Heart right ventricle (tissue), 16 donors: ENCODE measurements at regions not wholly inside any gene's neighbourhood (a gene's known extent, or its start where the extent isn't known, plus 50 kb on each side); places are given as distances from the start of the nearest gene placed in this dataset.

ENCODE experiments used
- ATAC-seq, 8 donors: fragments of 200-7000 bp; cut with Tn5 transposase; one replicate each; pipeline ENCODE4 v1.9.1; 2020; ENCODE audit warnings: mild to moderate bottlenecking in 8 of 8, moderate library complexity in 8 of 8, moderate number of reproducible peaks in 1 of 8
- DNase-seq, 2 donors: peaks; one replicate each; pipeline ENCODE4 v3.0.0-alpha.2; 2020
- H3K27ac ChIP-seq, 10 donors: fragments of 200-600 bp; sonication (generic) in 2 of 10; one replicate each; pipeline versions ENCODE4 v1.5.0 to v1.8.0; 2020 to 2022; ENCODE audit warnings: mild to moderate bottlenecking in 3 of 10
- H3K27me3 ChIP-seq, 7 donors: fragments of 200-600 bp; one replicate each; pipeline ENCODE4 v1.8.0; 2021 to 2022; ENCODE audit warnings: mild to moderate bottlenecking in 2 of 7
- H3K36me3 ChIP-seq, 9 donors: fragments of 200-600 bp; sonication (generic) in 1 of 9; one replicate each; pipeline versions ENCODE4 v1.5.0 to v1.8.0; 2020 to 2022; ENCODE audit warnings: mild to moderate bottlenecking in 2 of 9
- H3K4me1 ChIP-seq, 9 donors: fragments of 200-600 bp; sonication (generic) in 1 of 9; one replicate each; pipeline versions ENCODE4 v1.5.0 to v1.8.0; 2020 to 2022; ENCODE audit warnings: mild to moderate bottlenecking in 4 of 9
- H3K4me3 ChIP-seq, 10 donors: fragments of 200-600 bp; sonication (generic) in 2 of 10; one replicate each; pipeline versions ENCODE4 v1.5.0 to v1.8.0; 2020 to 2022; ENCODE audit warnings: mild to moderate bottlenecking in 7 of 10, moderate library complexity in 2 of 10
- H3K9me3 ChIP-seq, 11 donors: fragments of 200-600 bp in 10 of 11; sonication (generic) in 2 of 11; one replicate each; pipeline versions ENCODE4 v1.5.0 to v1.8.0; 2013 to 2022; ENCODE audit warnings: mild to moderate bottlenecking in 2 of 11, control low read depth in 1 of 11, moderate library complexity in 1 of 11
- CTCF ChIP-seq, 9 donors: fragments of 200-600 bp; sonication (generic) in 2 of 9; IDR thresholded peaks; one replicate each; pipeline versions ENCODE4 v1.5.0 to v1.8.0; 2021 to 2022; ENCODE audit warnings: antibody characterized with exemption in 9 of 9, mild to moderate bottlenecking in 5 of 9, moderate library complexity in 1 of 9
- WGBS, 2 donors: extraction: QIAGEN DNeasy Blood & Tissue Kit; methylation state at CpG; one replicate each; pipeline ENCODE4 v1.1.7; 2013; ENCODE audit warnings: inconsistent platforms in 1 of 2; 5-methylcytosine and 5-hydroxymethylcytosine counted together
- intact Hi-C, 10 donors: fragments of 100-400 bp; cut with DNase I; formaldehyde crosslinking; loops; one replicate each; pipeline versions ENCODE4 v1.11.1 to v1.14.2; 2022
- donor health status: Arrhythmogenic right ventricular cardiomyopathy.
- donor health status: ischemic (EF 13 %, LVEDD 7.1; RV severe dilation, severe dysfunction).
- donor health status: healthy with polysubstance abuse.
- donor health status: DM: no; HTN: yes; CAD: no.
- donor health status: DM: no; HTN: no; CAD: no.
- donor health status: ischemic (EF 25% LVEDD 6.9; RV normal size, moderate dysfunction).
- donor health status: ischemic (EF 25% LVEDD 5.7; RV mildly dilated, moderate dysfunction).
- donor health status: healthy.
- donor health status: DM: yes; HTN: yes; CAD: no.
- donor health status: Ischemic cardiomyopathy.
- donor health status: ischemic (EF 35%, LVEDD 5.7; RV mildly dilated, moderate dysfunction).
- donor health status: nonischemic (EF 11% LVEDD 7.7; RV severe dilation, severe dysfunction).
- donor health status: DM: yes; HTN: yes; CAD: no.
- donor health status: PGD.
- donor health status: ischemic (EF 29% LVEDD 5.4; RV normal size, mild dysfunction).
- donor health status: nonischemic (EF 23%, LVEDD 6.1; RV moderate dilation, normal function).

- Histone ChIP-seq H3K4me3 (no peak overlapping the region), H3K27ac (no peak overlapping the region), H3K4me1 (peaks cover 0 to 13% (median 0%) of the 10 kb centered on the region in 9 donors), H3K36me3 (no peaks in the 10 kb centered on the region), H3K27me3 (peaks cover 0 to 22% (median 8%) of the 10 kb centered on the region in 7 donors), H3K9me3 (no peaks in the 10 kb centered on the region)
- no peak for TF ChIP-seq CTCF (IDR thresholded peaks at IDR 0.05)
- ATAC-seq = no peak
- DNase-seq = no peak
- WGBS, 2 donors = 62 to 68% methylated on average over 6 of the region's 6 CpGs
- intact Hi-C loops = no loop called here
These were observed 58.2 kb upstream of the LRRC8B start for GRCh38 chr1:89466307-89466930.

GRCh38 chr1:89472253-89472652 is 52.4 kb upstream of the LRRC8B start:
- Histone ChIP-seq H3K4me3 (no peak overlapping the region), H3K36me3 (no peaks in the 10 kb centered on the region), H3K4me1 (no peaks in the 10 kb centered on the region), H3K27me3 (peaks cover 0 to 3% (median 0%) of the 10 kb centered on the region in 7 donors), H3K9me3 (peaks cover 0 to 17% (median 0%) of the 10 kb centered on the region in 11 donors), H3K27ac (no peak overlapping the region)
- DNase-seq = no peak
- WGBS, 2 donors = 98 to 100% methylated on average over 1 of the region's 1 CpG
- intact Hi-C loops = no loop called here
- ATAC-seq = no peak
- TF ChIP-seq CTCF (IDR thresholded peaks at IDR 0.05) = no peak

GRCh38 chr1:89472886-89473417 is 51.7 kb upstream of the LRRC8B start:
- peaks cover 0 to 17% (median 0%) of the 10 kb centered on the region in 11 donors for H3K9me3 ChIP-seq
- no peak overlapping the region for H3K27ac ChIP-seq
- no peak for TF ChIP-seq CTCF (IDR thresholded peaks at IDR 0.05)
- no peak overlapping the region for H3K4me3 ChIP-seq
- H3K4me1 ChIP-seq = no peaks in the 10 kb centered on the region
- intact Hi-C loops = no loop called here
- 83 to 88% methylated on average over 3 of the region's 3 CpGs for WGBS, 2 donors
- ATAC-seq (no peak), DNase-seq (no peak)
- H3K36me3 ChIP-seq = no peaks in the 10 kb centered on the region
- H3K27me3 ChIP-seq = peaks cover 0 to 3% (median 0%) of the 10 kb centered on the region in 7 donors
